DMS53 treated with DMSO at 0.1 percent for 48 hours (cell line): ENCODE measurements at regions not wholly inside any gene's neighbourhood (a gene's known extent, or its start where the extent isn't known, plus 50 kb on each side); places are given as distances from the start of the nearest gene placed in this dataset.
A peak's percentile ranks its signal among the peaks of the same experiment; 100 is the strongest.
"Not testable (repeated sequence)": the region's sequence is repeated elsewhere in the genome, so short reads cannot be mapped to it uniquely, and the experiment has no call there.

ENCODE experiments used
- DNase-seq: peaks from one replicate; lab custom pipeline; 2025; ENCODE audit not compliant: unreplicated experiment; lab: John Stamatoyannopoulos, UW

DNA sequence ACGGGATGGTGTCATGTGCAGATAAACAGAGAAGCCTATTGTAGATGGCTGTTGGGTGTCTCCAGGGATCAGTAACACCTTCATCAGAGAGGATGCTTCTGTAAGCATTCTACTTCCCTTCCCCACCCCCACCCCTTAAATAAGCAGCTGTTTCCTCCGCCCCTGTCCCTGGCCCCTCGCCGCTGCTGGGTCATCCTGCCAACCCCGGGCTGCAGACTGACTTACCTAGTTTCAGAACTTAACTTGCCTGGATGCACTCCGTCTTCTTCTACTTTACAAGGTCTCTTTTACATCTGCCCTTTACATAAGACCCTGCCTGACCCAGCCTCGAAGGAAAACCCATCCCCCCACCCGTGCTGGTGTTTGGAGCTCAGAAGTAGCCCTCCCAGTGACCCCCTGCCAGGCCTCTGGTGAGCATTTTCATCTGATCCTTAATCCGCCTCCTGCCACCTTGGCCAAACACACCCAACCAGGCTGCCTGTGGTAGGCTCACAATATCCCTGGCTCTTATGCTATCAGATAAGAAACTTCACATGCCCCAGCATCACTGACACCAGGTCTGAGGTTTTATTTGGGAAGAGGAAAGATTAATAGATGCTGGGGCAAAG, 103.0 kb upstream of the HES1 start:
- DNase-seq, result no peak

DNA sequence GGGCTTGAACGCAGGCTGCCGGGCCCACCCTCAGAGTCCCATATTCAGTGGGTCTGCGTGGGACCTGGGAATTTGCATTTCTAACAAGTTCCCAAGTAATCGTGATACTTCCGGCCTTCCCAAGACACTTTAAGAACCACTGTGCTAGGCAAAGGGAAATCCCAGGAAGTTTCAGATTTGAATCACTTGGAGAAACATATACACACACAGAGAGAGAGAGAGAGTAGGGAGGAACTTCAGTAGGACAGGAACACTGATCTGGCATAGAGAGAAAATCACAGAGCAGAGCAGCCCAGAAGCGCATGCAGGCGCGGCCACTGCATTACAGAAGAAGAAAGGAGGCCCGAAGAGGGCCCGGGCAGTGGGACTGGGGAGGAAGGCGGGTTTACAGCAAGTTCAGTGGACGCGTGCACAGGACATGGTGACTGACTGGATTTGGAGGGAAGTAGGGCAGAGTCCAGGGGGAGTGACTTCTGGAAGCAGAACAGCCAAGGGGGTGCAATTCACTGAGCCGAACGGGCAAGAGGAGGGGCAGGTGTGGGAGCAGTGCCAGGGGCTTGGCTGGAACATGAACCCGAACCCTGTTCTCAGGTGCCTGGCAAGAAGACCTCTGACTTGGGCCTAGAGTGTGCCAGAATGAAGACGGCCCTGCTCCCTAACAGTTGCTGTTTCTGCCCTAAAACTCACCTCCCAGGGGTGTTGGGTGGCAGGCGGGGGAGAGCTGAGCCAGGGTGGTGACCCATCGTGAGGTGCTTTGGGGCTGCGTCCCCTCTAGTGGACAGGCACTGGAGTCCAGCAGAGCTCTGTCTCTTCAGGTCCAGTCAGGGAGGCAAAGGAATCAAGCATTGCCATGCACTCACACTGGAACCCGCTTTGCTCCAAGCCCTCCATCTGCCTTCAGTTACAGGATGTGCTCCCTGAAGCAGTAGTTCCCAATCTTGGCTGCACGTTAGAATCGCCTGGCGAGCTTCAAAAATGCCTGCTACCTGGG, 101.3 kb upstream of the HES1 start:
- DNase-seq, result no peak

DNA sequence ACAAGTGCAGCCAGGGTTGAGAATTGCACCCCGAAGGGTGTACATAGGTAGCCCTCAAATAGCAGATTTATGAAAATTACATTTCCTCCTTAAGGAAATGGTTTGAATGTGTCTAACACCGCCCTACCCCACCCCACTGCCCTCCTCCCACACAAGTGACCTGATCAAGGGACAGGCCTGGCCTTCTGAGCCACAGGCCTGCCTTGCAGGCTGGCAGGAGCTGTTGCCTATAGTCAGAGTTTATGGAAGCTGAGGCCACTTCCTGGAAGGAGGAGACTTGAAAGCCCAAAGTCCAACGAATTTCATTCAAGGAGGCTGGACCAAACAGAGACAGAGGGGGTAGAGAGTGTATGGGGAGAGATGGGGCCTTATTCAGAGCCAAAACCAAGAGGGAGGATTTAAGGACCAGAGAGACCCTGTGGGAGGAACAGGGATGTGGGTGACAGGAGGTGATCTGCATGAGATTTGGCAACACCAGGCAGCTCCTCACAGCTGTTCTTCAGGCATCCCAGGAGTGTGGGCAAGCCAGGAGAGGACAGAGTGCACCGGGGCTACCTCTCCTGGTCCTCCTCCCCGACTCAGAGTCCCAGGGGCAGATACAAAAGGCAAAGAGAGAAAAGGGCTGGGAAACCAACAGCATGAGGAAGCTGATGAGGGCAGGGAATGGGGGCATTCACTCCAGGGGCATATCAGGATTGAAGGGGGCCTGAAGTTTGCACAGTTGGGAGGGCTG, 100.4 kb upstream of the HES1 start:
- DNase-seq, result no peak

DNA sequence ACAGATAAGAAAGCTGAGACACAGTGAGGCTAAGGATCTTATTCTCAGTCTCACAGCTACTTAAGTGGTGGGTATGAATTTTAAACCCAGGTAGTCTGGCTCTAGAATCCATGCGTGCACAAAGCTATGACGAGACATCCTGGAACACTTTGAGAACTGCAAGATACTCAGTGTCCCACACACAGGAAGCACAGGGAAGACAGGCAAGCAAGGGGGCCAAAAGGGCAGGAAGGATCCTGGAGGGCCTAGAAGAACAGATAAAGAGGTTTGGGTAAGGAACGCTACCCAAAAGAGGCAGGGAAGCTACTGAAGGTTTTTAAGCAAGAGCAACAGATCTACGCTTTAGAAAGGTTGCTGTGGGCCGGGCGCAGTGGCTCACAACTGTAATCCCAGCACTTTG, 99.1 kb upstream of the HES1 start:
- no peak for DNase-seq

DNA sequence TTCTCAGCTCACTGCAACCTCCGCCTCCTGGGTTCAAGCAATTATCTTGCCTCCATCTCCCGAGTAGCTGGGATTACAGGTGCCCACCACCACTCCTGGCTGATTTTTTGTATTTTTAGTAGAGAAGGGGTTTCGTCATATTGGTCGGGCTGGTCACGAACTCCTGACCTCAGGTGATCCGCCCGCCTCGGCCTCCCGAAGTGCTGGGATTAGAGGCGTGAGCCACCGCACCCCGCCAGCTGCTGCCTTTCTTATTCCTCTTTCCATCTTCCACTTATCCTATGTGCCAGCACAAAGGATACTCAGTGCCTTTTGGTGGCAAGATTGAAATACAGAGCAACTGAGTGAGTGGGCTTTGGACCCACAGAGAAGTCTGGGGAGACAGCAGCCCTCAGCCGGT, 97.6 kb upstream of the HES1 start:
- not testable (repeated sequence) for DNase-seq

DNA sequence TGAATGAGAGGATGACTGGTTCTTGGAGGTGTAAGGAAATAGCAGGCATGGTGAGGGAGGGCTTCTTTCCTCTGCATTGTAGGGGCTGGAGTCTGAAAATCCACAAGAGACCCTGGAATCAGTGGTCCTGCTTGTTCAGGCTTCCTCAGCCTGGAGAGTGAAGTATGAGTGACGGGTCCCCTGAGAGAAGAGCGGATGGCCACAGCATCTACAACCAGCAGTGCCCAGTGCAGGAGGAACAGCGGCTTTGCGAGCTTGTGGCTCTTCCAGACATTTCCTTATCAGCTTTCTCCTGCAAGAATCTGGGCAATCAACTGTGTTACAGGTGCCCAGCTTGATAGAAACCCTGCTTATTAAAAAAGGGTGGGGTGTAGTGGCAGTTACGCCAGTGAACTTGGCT, 97.0 kb upstream of the HES1 start:
- DNase-seq, result no peak

DNA sequence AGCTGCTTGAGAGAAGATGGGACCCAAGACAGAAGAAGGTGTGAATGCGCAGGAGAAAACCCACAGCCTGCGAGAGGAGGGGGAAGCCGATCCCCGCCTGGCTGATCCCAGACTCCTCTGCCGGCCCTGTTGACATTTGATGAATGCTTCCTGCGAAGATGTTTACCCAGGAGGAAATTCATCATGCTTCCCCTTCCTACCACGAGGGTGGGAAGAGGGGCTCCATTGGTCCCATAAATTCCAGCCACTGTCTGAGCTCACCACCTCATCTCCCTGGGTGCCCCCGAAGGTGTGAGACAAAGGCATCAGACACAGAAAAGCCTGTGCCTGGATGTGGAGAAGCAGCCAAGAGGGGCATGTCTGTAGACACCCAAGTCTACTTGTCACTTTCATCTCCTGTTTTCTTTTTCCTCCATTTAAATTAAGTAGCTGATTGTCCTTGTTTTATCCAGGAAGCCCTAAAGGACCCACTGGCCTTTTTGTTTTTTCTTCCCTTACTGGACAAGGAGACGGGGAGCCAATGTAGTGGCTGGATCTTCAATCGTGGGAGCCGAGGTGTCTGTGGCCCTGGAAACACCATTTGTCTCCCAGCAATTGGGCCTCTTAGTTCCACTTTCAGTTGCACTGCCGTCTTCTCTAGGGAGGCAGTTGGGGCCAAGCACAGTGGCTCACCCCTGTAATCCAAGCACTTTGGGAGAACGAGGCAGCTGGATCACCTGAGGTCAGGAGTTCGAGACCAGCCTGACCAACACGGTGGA, 95.3 kb upstream of the HES1 start:
- DNase-seq, result no peak

DNA sequence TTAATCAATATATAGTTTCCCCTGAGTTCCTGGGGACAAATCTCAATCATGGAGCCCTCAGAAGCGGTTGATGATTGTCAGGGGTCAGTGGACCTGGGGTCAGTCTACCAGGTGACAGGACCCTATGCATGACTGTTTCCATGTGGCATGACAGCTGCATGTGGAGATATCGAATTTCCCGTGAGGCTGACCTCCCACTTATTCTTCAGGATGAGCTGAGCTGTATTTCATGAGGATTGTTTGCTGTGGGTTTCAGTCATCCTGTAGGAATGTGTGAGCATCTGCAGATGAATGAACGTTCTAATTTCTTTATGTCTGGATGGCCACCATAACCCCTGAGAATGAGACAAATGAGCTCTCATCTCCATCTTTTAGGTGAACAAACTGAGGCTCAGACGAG, 93.0 kb upstream of the HES1 start:
- no peak for DNase-seq

DNA sequence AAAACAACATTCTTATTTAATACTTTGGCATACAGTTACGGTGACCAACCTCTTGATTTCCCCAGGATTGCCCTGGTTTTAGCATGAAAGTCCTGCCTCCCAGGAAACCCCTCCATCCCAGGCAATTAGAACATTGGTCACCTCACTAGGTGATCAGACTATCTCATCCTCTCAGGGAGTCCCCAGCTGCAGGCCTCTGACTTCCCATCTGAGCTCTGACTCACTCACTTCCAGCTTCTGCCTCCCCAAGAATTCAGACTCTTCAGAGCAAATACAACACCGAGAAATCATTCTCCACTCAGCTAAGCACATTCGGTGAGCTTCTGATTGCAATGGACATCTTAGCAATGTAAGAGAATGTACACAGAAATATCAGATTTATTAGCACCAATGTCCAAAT, 92.4 kb upstream of the HES1 start:
- DNase-seq, result no peak

DNA sequence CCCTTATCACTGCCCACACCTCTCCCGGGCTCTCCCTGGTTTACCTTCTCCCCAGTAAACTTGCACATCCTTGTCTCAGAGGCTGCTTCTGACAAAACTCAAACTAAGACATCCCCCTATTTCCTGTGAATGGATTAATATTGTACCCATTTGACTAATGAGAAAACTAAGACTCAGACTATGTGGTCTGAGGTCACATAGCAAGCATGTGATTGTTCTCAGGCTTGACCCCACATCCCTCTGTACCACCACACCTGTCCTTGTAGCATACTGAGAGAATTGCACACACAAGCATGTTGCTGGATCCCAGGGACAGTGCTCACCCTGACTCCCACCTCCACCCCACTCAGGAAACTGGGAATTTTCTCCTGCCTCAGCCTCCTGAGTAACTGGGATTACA, 90.7 kb upstream of the HES1 start:
- no peak for DNase-seq

DNA sequence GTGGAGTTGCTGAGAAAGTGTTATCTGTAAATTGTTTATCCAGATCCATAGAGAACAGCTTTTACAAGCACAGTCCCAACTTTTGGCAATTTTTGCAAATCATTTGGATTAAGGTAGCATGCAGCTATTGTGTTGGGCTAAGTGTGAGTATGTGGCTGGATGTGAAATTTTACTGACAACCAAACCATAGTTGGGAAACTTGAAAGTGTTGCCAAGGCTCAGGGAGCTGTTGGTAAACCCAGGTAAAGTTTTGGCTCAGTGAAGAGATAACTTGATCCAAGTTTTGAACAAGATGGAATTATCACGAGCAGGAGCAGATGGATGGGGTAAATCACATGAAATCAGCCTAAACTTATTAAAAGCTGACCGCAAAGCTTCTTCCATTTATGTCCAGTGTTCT, 90.0 kb upstream of the HES1 start:
- DNase-seq, result no peak

DNA sequence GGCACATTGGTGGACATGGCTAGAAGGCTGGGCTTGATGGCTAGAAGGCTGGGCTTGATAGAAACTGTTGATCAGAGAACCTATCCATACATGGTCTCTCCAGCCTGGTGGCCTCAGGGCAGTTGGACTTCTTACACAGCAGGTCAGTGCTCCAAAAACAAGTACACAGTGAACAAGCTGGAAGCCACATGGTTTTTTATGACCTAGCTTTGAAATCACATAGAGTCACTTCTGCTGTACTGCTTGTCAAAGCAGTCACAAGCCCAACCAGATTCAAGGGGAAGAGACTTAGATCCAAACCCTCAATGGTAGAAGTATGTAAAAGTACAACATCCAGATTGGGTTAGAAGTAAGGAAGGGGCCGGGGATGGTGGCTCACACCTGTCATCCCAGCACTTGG, 89.4 kb upstream of the HES1 start:
- no peak for DNase-seq

DNA sequence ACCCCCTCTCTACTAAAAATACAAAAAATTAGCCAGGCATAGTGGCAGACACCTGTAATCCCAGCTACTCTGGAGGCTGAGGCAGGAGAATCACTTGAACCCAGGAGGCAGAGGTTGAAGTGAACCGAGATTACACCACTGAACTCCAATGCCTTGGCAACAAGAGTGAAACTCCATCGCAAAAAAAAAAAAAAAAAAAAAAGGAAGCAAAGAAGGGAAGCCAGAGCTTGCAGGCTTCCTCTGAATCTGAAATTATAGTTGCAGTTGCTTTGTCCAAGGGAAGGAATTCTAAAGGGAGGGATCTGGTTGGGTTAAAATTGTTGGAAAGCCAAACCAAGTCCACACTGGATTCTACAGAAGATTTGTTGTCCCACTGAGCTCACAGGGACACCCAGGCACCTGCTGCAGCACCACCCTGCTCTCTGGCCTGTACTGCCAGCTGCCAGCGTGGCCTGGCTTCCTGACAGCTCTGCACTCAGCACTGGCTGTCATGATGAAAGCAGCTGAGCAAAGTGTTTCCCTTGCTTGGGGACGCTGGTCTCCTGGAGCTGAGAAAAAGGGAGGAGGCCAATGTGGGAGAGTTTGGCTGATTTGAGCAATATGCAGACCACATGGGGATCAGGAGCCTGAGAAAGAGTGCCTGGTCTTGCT, 88.8 kb upstream of the HES1 start:
- peak; percentile 77 for DNase-seq

DNA sequence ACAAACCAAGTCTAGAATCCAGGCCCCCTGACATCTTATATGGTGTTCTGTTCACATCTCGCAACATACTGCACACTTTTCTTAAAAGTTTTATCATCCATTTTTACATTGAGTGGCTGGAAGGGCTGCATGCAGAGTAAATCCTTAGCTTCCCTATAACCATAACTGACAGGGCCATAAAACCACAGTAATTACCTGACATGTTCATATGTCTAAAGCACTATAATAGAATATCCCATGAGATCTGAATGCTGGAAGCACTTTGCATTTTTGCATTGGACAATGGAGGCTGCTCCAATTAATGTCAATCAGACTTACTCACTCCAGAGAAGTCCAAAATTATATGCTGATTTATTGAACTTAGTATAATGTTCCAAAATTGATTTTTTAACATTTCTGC, 86.6 kb upstream of the HES1 start:
- no peak for DNase-seq

DNA sequence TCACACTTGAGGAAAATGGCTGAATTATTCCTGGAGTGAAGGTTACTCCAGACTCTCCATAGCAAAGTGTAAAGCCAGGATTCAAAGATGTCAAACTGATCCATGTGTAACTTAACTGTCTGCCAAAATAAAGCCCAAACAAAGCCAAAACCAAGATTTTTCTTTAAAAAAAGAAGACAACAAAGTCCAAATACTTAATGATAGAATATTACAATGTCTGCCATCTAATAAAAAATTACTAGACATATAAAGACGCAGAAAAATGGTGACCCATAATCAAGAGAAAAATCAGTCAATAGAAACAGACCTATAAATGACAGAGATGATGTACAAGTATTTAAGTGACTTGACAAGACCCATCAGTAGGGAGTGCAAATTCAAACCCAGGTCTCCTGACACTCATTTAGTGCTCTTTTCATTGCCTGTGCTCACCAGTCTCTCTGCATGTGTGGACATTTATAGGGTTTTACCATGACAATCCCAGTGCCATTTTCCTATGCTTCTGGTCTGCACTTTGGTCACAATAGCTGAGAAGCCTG, 85.1 kb upstream of the HES1 start:
- DNase-seq, result no peak

DNA sequence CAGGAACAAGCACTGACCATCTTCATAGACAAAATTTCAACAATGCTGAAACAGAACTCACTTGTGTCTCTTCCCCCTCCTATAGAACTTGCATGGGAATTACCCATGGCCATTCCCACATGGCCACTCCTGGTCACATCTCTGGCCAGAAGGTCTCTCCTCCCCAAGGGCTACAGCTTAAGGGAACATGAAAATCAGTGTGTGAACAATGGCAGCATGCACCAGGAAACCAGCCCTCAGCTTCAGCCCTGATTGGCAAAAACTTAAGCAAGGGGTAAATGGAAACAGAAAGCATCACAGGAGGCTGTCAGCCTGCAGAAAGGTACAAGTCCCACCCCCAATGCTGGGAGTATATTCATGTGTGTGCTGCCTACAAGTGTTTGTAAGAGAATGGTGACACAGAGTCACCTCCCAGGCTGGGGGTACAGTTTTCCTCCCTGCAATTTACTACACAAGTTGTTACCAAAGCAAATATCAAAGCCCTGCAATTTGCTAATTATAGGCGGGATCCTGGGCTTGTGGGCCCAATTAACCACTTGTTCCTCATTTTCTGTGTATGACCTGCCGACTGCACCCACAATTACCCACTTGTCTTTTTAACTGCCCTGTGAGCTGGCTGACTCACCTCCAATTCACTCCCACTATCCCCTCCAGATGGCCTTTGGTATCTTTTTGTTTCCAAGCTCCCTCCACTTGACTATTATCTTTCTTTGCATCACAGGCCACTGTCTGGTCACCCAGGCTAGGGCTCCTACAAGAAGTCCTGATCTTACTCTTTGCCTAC, 84.4 kb upstream of the HES1 start:
- no peak for DNase-seq

DNA sequence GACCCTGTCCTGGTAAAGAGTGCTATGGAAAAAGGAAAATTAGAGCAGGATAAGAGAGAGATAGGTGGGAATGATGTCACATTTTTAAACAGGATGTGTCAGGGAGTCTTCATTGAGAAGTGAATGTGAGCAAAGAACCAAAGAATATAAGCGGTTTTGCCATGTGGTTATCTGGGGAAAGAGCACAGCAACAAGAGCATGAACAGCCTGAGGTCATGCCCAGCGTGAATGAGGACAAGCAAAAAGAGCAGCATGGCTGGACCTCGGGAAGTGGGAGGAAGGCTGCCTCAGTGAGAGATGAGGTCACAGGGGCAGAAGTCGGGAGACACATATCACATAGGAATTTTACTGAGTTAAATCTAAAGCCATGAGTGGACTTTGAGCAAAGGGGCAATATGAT, 82.8 kb upstream of the HES1 start:
- no peak for DNase-seq

DNA sequence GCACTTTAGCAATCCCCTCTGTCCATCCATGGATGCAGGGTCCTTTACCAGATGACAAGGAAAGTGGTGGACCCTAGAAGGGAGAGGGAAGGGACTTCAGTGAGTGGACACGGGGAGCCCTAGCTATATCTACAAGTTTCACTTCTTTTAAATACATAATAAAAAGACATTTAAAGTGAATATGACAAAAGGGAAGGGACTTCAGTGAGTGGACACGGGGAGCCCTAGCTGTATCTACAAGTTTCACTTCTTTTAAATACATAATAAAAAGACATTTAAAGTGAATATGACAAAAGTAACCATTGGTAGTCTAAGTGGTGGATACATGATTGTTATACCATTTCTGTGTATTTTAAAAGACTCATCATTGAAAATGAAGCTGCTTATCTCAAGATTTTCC, 81.9 kb upstream of the HES1 start:
- DNase-seq, result no peak

DNA sequence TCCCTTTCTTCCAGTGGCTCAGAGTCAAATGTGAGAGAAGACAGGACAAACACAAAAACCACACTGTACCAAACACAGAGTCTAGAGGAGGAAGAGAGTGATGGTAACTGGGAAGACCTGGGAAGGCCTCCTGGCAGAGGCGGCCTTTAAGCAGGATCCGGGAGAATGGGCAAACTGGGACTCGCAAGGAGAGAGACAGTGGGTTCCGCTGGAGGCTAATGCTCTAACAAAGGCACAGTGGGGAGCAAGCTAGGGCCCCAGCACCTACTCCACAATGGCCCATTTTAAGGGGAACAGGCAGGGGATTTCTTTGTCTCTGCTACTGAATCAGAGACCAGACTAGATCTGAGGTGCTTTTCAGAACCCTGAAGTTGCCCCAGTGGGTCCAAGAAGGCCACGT, 81.4 kb upstream of the HES1 start:
- no peak for DNase-seq

DNA sequence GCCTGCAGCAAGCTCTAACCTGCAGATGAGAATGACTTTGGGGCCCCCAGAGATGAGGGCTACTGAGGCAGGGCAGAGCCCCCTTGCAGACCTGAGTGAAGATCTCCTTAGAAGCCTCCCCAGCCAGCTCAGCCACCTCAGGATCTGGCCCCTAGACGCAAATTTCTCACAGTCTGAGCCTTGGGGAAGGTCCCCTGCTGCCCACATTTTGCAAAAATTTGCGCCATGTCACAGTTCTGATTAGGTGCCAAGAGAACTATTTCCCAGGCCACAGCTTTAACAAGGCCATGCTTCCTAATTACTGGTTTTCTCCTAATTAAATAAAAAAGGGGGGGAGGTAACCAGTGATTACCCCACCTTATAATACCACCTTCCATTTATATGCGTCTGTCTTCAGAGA, 81.0 kb upstream of the HES1 start:
- no peak for DNase-seq
